Natural killer cell (primary cell): ENCODE measurements at regions not wholly inside any gene's neighbourhood (a gene's known extent, or its start where the extent isn't known, plus 50 kb on each side); places are given as distances from the start of the nearest gene placed in this dataset.
"Not testable (repeated sequence)": the region's sequence is repeated elsewhere in the genome, so short reads cannot be mapped to it uniquely, and the experiment has no call there.

Experiments used
- ATAC-seq, 3 donors: fragments of 150-1000 bp in 2 of 3; fragments of 200-7000 bp in 1 of 3; cut with Tn5 transposase; 1 replicate in 1 of 3; 2 replicates in 2 of 3; pipeline ENCODE4 v1.10.0; 2021; ENCODE audit warnings: mild to moderate bottlenecking in 2 of 3, moderate library complexity in 2 of 3
- DNase-seq, 2 donors: peaks; one replicate each; pipeline versions ENCODE4 v3.0.0 to v3.0.0-alpha.2; 2013 to 2021; ENCODE audit warnings: mixed read lengths in 1 of 2
- H3K27ac ChIP-seq: one replicate; pipeline ENCODE4 v1.5.1; 2013; ENCODE audit warnings: mild to moderate bottlenecking, low read length
- H3K27me3 ChIP-seq: one replicate; pipeline ENCODE4 v1.6.1; 2013; ENCODE audit warnings: low read length; ENCODE audit not compliant: control insufficient read depth, insufficient read depth
- H3K36me3 ChIP-seq: one replicate; pipeline ENCODE4 v1.6.1; 2013; ENCODE audit warnings: low read length; ENCODE audit not compliant: control insufficient read depth, insufficient read depth
- H3K4me1 ChIP-seq: one replicate; pipeline ENCODE4 v1.6.1; 2013; ENCODE audit warnings: low read length; ENCODE audit not compliant: control insufficient read depth, insufficient read depth
- H3K4me3 ChIP-seq: one replicate; pipeline ENCODE4 v1.5.1; 2013; ENCODE audit warnings: low read length
- H3K9me3 ChIP-seq: one replicate; pipeline ENCODE4 v1.6.1; 2013; ENCODE audit warnings: low read length; ENCODE audit not compliant: control insufficient read depth, insufficient read depth
- H3K27ac Mint-ChIP-seq, 2 donors: one replicate each; pipeline ENCODE4 v1.8.0; 2022; ENCODE audit warnings: mild to moderate bottlenecking in 2 of 2, mixed read lengths in 2 of 2, moderate library complexity in 1 of 2
- H3K27me3 Mint-ChIP-seq, 2 donors: one replicate each; pipeline ENCODE4 v1.8.0; 2022; ENCODE audit warnings: low read depth in 2 of 2, mixed read lengths in 2 of 2
- H3K36me3 Mint-ChIP-seq: one replicate; pipeline ENCODE4 v1.8.0; 2022; ENCODE audit warnings: mixed read lengths
- H3K4me1 Mint-ChIP-seq, 2 donors: one replicate each; pipeline ENCODE4 v1.8.0; 2022; ENCODE audit warnings: mixed read lengths in 2 of 2
- H3K4me3 Mint-ChIP-seq: one replicate; pipeline ENCODE4 v1.8.0; 2022; ENCODE audit warnings: mild to moderate bottlenecking, moderate library complexity, mixed read lengths
- H3K9me3 Mint-ChIP-seq, 2 donors: one replicate each; pipeline ENCODE4 v1.8.0; 2022; ENCODE audit warnings: mixed read lengths in 2 of 2
- CTCF ChIP-seq: fragments of 200-600 bp; IDR thresholded peaks from one replicate; pipeline ENCODE4 v1.8.0; 2022; ENCODE audit warnings: antibody characterized with exemption
- WGBS: methylation state at CpG from one replicate; pipeline ENCODE4 v1.1.7; 2013; ENCODE audit warnings: missing lambda C conversion rate; ENCODE audit not compliant: insufficient coverage; 5-methylcytosine and 5-hydroxymethylcytosine counted together
- intact Hi-C: fragments of 100-400 bp; cut with micrococcal nuclease; formaldehyde crosslinking; loops from one replicate; pipeline ENCODE4 v1.14.2; 2022

GRCh38 chr6:82506526-82506925, 142.9 kb downstream of the TPBG start:
- Histone ChIP-seq H3K27me3 (no peaks in the 10 kb centered on the region), H3K9me3 (no peaks in the 10 kb centered on the region), H3K36me3 (no peaks in the 10 kb centered on the region), H3K4me1 (no peaks in the 10 kb centered on the region), H3K27ac (no peak overlapping the region), H3K4me3 (no peak overlapping the region)
- no peak for TF ChIP-seq CTCF
- no peak overlapping the region for H3K27ac Mint-ChIP-seq
- no peak overlapping the region for H3K4me3 Mint-ChIP-seq
- DNase-seq: no peak
- H3K36me3 Mint-ChIP-seq: no peaks in the 10 kb centered on the region
- H3K4me1 Mint-ChIP-seq: no peaks in the 10 kb centered on the region
- peaks cover 4 to 9% of the 10 kb centered on the region in 2 donors for H3K9me3 Mint-ChIP-seq
- WGBS: 63% methylated on average over 1 of the region's 1 CpG
- intact Hi-C loops: no loop called here
- no peak for ATAC-seq
- no peaks in the 10 kb centered on the region for H3K27me3 Mint-ChIP-seq

- Mint-ChIP-seq H3K27me3 (no peaks in the 10 kb centered on the region), H3K4me1 (no peaks in the 10 kb centered on the region), H3K4me3 (no peak overlapping the region), H3K27ac (no peak overlapping the region), H3K9me3 (peaks cover 4 to 9% of the 10 kb centered on the region in 2 donors), H3K36me3 (no peaks in the 10 kb centered on the region)
- 40% methylated on average over 1 of the region's 1 CpG for WGBS
- DNase-seq (no peak), ATAC-seq (no peak)
- TF ChIP-seq CTCF: no peak
- Histone ChIP-seq H3K4me1 (no peaks in the 10 kb centered on the region), H3K27me3 (no peaks in the 10 kb centered on the region), H3K27ac (no peak overlapping the region), H3K9me3 (no peaks in the 10 kb centered on the region), H3K4me3 (no peak overlapping the region), H3K36me3 (no peaks in the 10 kb centered on the region)
- intact Hi-C loops: no loop called here
These were observed 143.5 kb downstream of the TPBG start for GRCh38 chr6:82507112-82507511.

GRCh38 chr6:82511546-82511945, 147.9 kb downstream of the TPBG start:
- peaks cover 12% of the 10 kb centered on the region for H3K36me3 Mint-ChIP-seq

GRCh38 chr6:82517896-82518295, 154.3 kb downstream of the TPBG start:
- H3K36me3 ChIP-seq, intact Hi-C loops, H3K9me3 ChIP-seq, H3K27me3 ChIP-seq, H3K4me1 ChIP-seq, H3K27ac ChIP-seq, H3K4me1 Mint-ChIP-seq, H3K27me3 Mint-ChIP-seq, H3K4me3 Mint-ChIP-seq, H3K27ac Mint-ChIP-seq, H3K4me3 ChIP-seq, ATAC-seq, DNase-seq: not testable (repeated sequence)
- 90% methylated on average over 3 of the region's 4 CpGs for WGBS
- peaks cover 12% of the 10 kb centered on the region for H3K36me3 Mint-ChIP-seq
- peaks cover 20 to 21% of the 10 kb centered on the region in 2 donors for H3K9me3 Mint-ChIP-seq

More at GRCh38 chr6:82511546-82511945, 147.9 kb downstream of the TPBG start:
- Histone ChIP-seq H3K27me3 (no peaks in the 10 kb centered on the region), H3K27ac (no peak overlapping the region), H3K4me3 (no peak overlapping the region), H3K36me3 (no peaks in the 10 kb centered on the region), H3K4me1 (no peaks in the 10 kb centered on the region), H3K9me3 (no peaks in the 10 kb centered on the region)
- H3K4me3 Mint-ChIP-seq: no peak overlapping the region
- TF ChIP-seq CTCF: no peak
- intact Hi-C loops: no loop called here
- peaks cover 14 to 21% of the 10 kb centered on the region in 2 donors for H3K9me3 Mint-ChIP-seq
- H3K4me1 Mint-ChIP-seq: no peaks in the 10 kb centered on the region
- H3K27me3 Mint-ChIP-seq: no peaks in the 10 kb centered on the region
- no peak overlapping the region for H3K27ac Mint-ChIP-seq
- DNase-seq (no peak), ATAC-seq (no peak)
- WGBS: no CpG with 5 or more reads among the region's 2 CpGs
